Endothelial cell of umbilical vein (primary cell): ENCODE measurements at regions not wholly inside any gene's neighbourhood (a gene's known extent, or its start where the extent isn't known, plus 50 kb on each side); places are given as distances from the start of the nearest gene placed in this dataset.

Experiments
- BruUV-seq: library from RNA; stranded (reverse); fragments of 400-500 nt; replicated peaks from 2 replicates; lab custom pipeline; 2021; lab: Mats Ljungman, UMichigan
- CTCF ChIA-PET: fragments of 300-600, 350-600 bp; sonication (Branson Sonifier 250); formaldehyde crosslinking; loops from one replicate; lab custom pipeline; 2021; ENCODE audit warnings: antibody characterized with exemption, inconsistent platforms; lab: Charles Lee
- POLR2A ChIA-PET: fragments of 300-600, 350-600 bp; sonication (Branson Sonifier 250); formaldehyde crosslinking; loops from one replicate; lab custom pipeline; 2021; ENCODE audit warnings: antibody characterized with exemption, inconsistent platforms; lab: Charles Lee
- DNase-seq: peaks from one replicate; pipeline ENCODE4 v3.0.0-alpha.2; 2011; ENCODE audit warnings: low read depth, low spot score
- FAIRE-seq: peaks from 2 replicates; lab custom pipeline; 2011; peaks lifted over from hg19 to GRCh38; lab: Jason Lieb, UNC
- H2AFZ ChIP-seq: 2 replicates; pipeline ENCODE4 v1.6.0; 2012; ENCODE audit warnings: low read depth, low read length, control low read depth, inconsistent platforms
- H3K27ac ChIP-seq: 2 replicates; pipeline ENCODE4 v1.5.1; 2011; ENCODE audit warnings: low read depth, mild to moderate bottlenecking, control low read depth, low read length, moderate library complexity; ENCODE audit not compliant: insufficient read depth
- H3K27me3 ChIP-seq, 2 experiments: 2 replicates each; pipeline versions ENCODE4 v1.6.0 to v1.6.1; 2011; ENCODE audit warnings: low read length in 2 of 2, mixed read lengths in 1 of 2; ENCODE audit not compliant: control insufficient read depth in 2 of 2, insufficient read depth in 2 of 2
- H3K36me3 ChIP-seq, 2 experiments: 2 replicates in 1 of 2; 3 replicates in 1 of 2; pipeline ENCODE4 v1.5.1; 2011; ENCODE audit warnings: low read length in 2 of 2, mild to moderate bottlenecking in 1 of 2, moderate library complexity in 1 of 2; ENCODE audit not compliant: control insufficient read depth in 2 of 2, insufficient read depth in 2 of 2; ENCODE audit errors: extremely low read depth in 1 of 2
- H3K4me1 ChIP-seq: 3 replicates; pipeline ENCODE4 v1.5.1; 2011; ENCODE audit warnings: mild to moderate bottlenecking, low read length; ENCODE audit not compliant: control insufficient read depth, insufficient read depth; ENCODE audit errors: extremely low read depth
- H3K4me2 ChIP-seq: 2 replicates; pipeline ENCODE4 v1.6.1; 2011; ENCODE audit warnings: low read length, control low read depth, mixed read lengths; ENCODE audit not compliant: insufficient read depth
- H3K4me3 ChIP-seq, 3 experiments: fragments of 200-600 bp in 1 of 3; sonication (generic), shearing (Covaris generic) in 1 of 3; replicated peaks in 1 of 3; 2 replicates each; pipeline ENCODE4 v1.5.1; 2011 to 2016; ENCODE audit warnings: control low read depth in 3 of 3, low read length in 3 of 3, mild to moderate bottlenecking in 2 of 3, inconsistent platforms in 1 of 3, low read depth in 1 of 3, moderate library complexity in 1 of 3; ENCODE audit not compliant: insufficient read depth in 1 of 3
- H3K79me2 ChIP-seq: 2 replicates; pipeline ENCODE4 v1.6.0; 2012; ENCODE audit warnings: low read length, inconsistent platforms; ENCODE audit not compliant: control insufficient read depth, insufficient read depth
- H3K9ac ChIP-seq: replicated peaks from 2 replicates; pipeline ENCODE3; 2011; ENCODE audit warnings: low read length, control low read depth; ENCODE audit not compliant: insufficient read depth; ENCODE audit errors: extremely low read depth
- H3K9me1 ChIP-seq: replicated peaks from 3 replicates; pipeline ENCODE4 v1.6.0; 2011; ENCODE audit warnings: mild to moderate bottlenecking, low read length; ENCODE audit not compliant: control insufficient read depth, insufficient read depth; ENCODE audit errors: extremely low read depth
- H3K9me3 ChIP-seq: replicated peaks from 2 replicates; pipeline ENCODE4 v1.5.1; 2012; ENCODE audit warnings: low read length, inconsistent platforms; ENCODE audit not compliant: control insufficient read depth, insufficient read depth
- H4K20me1 ChIP-seq: replicated peaks from 2 replicates; pipeline ENCODE3; 2011; ENCODE audit warnings: mild to moderate bottlenecking, low read length; ENCODE audit not compliant: control insufficient read depth, insufficient read depth; ENCODE audit errors: extremely low read depth
- EZH2 ChIP-seq: IDR thresholded peaks from 2 replicates; pipeline ENCODE4 v1.6.1; 2012; ENCODE audit warnings: borderline replicate concordance, low read depth, mild to moderate bottlenecking, moderate library complexity, low read length, inconsistent platforms; ENCODE audit not compliant: severe bottlenecking
- FOS ChIP-seq: IDR thresholded peaks from 2 replicates; pipeline ENCODE4 v1.6.1; 2011; ENCODE audit warnings: mild to moderate bottlenecking, low read length, moderate library complexity, borderline replicate concordance; ENCODE audit not compliant: insufficient read depth
- GATA2 ChIP-seq: IDR thresholded peaks from 2 replicates; pipeline ENCODE4 v1.7.0; 2011; ENCODE audit warnings: low read depth, mild to moderate bottlenecking, moderate library complexity, mixed read lengths, low read length; ENCODE audit not compliant: insufficient read length, insufficient read depth
- JUN ChIP-seq: IDR thresholded peaks from 2 replicates; pipeline ENCODE4 v1.6.1; 2011; ENCODE audit warnings: borderline replicate concordance, low read depth; ENCODE audit not compliant: insufficient read length, insufficient read depth
- MYC ChIP-seq: IDR thresholded peaks from one replicate; pipeline ENCODE4 v1.6.1; 2011; ENCODE audit warnings: mild to moderate bottlenecking, low read depth, low read length
- POLR2A ChIP-seq: IDR thresholded peaks from 2 replicates; pipeline ENCODE4 v1.6.1; 2012; ENCODE audit warnings: low read depth, mild to moderate bottlenecking, control low read depth, low read length
- POLR2AphosphoS5 ChIP-seq: IDR thresholded peaks from 2 replicates; pipeline ENCODE4 v1.6.1; 2012; ENCODE audit warnings: low read depth, mild to moderate bottlenecking, control low read depth, low read length, moderate library complexity; ENCODE audit not compliant: insufficient read depth
- dilution Hi-C: fragments of 300-500 bp; cut with MboI; formaldehyde crosslinking; loops from one replicate; pipeline ENCODE4 v1.15.0; 2019; ENCODE audit warnings: low sequenced_read_pairs; ENCODE audit not compliant: extremely low pct_ligation_motif_present
- intact Hi-C: fragments of 100-400 bp; cut with micrococcal nuclease; formaldehyde crosslinking; loops from one replicate; pipeline ENCODE4 v1.10.0; 2022
- TF ChIP-seq, protein P1 (sequence below): IDR thresholded peaks from 2 replicates; pipeline ENCODE4 v1.6.1; 2011; ENCODE audit not compliant: insufficient read depth, insufficient read length
- TF ChIP-seq, protein P2 (sequence below), 2 donors: IDR thresholded peaks; 1 replicate in 1 of 2; 2 replicates in 1 of 2; pipeline ENCODE4 v1.5.1; 2011; ENCODE audit warnings: low read length in 2 of 2, mild to moderate bottlenecking in 2 of 2, moderate library complexity in 2 of 2, control low read depth in 1 of 2, inconsistent platforms in 1 of 2, low read depth in 1 of 2; ENCODE audit not compliant: insufficient read depth in 1 of 2; ENCODE audit errors: extremely low read depth in 1 of 2

DNA sequence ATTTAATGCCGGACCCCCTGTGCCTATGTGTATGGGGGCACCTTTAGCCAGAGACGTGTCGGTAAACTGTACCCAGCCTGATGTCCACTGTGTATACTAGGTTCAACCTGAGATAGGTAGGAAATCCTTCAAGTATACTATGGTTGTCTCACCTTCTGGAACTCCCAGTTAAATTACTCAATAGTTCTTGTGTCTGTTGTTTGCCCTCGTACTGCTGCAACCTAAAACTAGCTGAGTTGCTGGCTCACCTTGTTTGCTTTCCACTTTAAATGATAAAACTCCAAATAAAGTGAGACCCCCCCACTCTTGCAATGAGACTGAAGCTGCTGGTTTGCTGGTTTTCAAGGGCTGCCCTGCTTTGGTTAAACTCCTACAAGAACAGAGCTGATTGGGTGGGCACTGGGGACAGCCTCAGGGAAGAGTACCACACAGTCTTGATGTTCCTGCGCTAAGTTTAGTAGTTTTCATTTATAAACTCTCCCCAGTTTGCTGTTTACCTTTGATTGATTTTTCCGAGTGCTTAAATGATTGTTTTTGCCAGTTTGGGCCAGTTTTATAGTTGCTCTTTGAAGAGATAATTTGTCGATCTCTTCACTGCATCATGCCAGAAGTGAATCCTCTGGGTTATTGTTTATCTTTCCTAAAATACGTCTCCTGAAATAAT, 1281.8 kb upstream of the MAP3K7 start:
- CTCF ChIA-PET, result no interaction called here
- FAIRE-seq, result no peak
- TF ChIP-seq JUN, result no peak
- TF ChIP-seq EZH2, result no peak
- no peak for TF ChIP-seq POLR2AphosphoS5
- no peak for TF ChIP-seq MYC
- no peak for TF ChIP-seq GATA2
- TF ChIP-seq POLR2A, result no peak
- TF ChIP-seq, protein P1, sequence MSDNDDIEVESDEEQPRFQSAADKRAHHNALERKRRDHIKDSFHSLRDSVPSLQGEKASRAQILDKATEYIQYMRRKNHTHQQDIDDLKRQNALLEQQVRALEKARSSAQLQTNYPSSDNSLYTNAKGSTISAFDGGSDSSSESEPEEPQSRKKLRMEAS, result no peak
- TF ChIP-seq, protein P2, sequence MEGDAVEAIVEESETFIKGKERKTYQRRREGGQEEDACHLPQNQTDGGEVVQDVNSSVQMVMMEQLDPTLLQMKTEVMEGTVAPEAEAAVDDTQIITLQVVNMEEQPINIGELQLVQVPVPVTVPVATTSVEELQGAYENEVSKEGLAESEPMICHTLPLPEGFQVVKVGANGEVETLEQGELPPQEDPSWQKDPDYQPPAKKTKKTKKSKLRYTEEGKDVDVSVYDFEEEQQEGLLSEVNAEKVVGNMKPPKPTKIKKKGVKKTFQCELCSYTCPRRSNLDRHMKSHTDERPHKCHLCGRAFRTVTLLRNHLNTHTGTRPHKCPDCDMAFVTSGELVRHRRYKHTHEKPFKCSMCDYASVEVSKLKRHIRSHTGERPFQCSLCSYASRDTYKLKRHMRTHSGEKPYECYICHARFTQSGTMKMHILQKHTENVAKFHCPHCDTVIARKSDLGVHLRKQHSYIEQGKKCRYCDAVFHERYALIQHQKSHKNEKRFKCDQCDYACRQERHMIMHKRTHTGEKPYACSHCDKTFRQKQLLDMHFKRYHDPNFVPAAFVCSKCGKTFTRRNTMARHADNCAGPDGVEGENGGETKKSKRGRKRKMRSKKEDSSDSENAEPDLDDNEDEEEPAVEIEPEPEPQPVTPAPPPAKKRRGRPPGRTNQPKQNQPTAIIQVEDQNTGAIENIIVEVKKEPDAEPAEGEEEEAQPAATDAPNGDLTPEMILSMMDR (IDR thresholded peaks at IDR 0.05; ENCODE audit: extremely low read depth in 1 of 2, insufficient read depth in 1 of 2, low read depth in 1 of 2, low read length in 2 of 2), result no peak
- TF ChIP-seq FOS, result no peak
- Histone ChIP-seq H3K4me3 (no peak overlapping the region), H2AFZ (no peak overlapping the region), H3K9me3 (no peaks in the 10 kb centered on the region), H3K27ac (no peak overlapping the region), H3K27me3 (no peaks in the 10 kb centered on the region), H3K79me2 (no peaks in the 10 kb centered on the region), H3K4me2 (no peak overlapping the region), H3K9ac (no peak overlapping the region), H3K36me3 (no peaks in the 10 kb centered on the region), H3K4me1 (no peaks in the 10 kb centered on the region), H3K9me1 (no peaks in the 10 kb centered on the region), H4K20me1 (no peaks in the 10 kb centered on the region)
- POLR2A ChIA-PET, result no interaction called here
- intact Hi-C loops (no loop called here), dilution Hi-C loops (no loop called here)
- BruUV-seq, result no TSS peak
- DNase-seq, result no peak
